Natural killer cell (primary cell): ENCODE measurements at regions not wholly inside any gene's neighbourhood (a gene's known extent, or its start where the extent isn't known, plus 50 kb on each side); places are given as distances from the start of the nearest gene placed in this dataset.

Experiments used
- ATAC-seq, 3 donors: fragments of 150-1000 bp in 2 of 3; fragments of 200-7000 bp in 1 of 3; cut with Tn5 transposase; 1 replicate in 1 of 3; 2 replicates in 2 of 3; pipeline ENCODE4 v1.10.0; 2021; ENCODE audit warnings: mild to moderate bottlenecking in 2 of 3, moderate library complexity in 2 of 3
- DNase-seq, 2 donors: peaks; one replicate each; pipeline versions ENCODE4 v3.0.0 to v3.0.0-alpha.2; 2013 to 2021; ENCODE audit warnings: mixed read lengths in 1 of 2
- H3K27ac ChIP-seq: one replicate; pipeline ENCODE4 v1.5.1; 2013; ENCODE audit warnings: mild to moderate bottlenecking, low read length
- H3K27me3 ChIP-seq: one replicate; pipeline ENCODE4 v1.6.1; 2013; ENCODE audit warnings: low read length; ENCODE audit not compliant: control insufficient read depth, insufficient read depth
- H3K36me3 ChIP-seq: one replicate; pipeline ENCODE4 v1.6.1; 2013; ENCODE audit warnings: low read length; ENCODE audit not compliant: control insufficient read depth, insufficient read depth
- H3K4me1 ChIP-seq: one replicate; pipeline ENCODE4 v1.6.1; 2013; ENCODE audit warnings: low read length; ENCODE audit not compliant: control insufficient read depth, insufficient read depth
- H3K4me3 ChIP-seq: one replicate; pipeline ENCODE4 v1.5.1; 2013; ENCODE audit warnings: low read length
- H3K9me3 ChIP-seq: one replicate; pipeline ENCODE4 v1.6.1; 2013; ENCODE audit warnings: low read length; ENCODE audit not compliant: control insufficient read depth, insufficient read depth
- H3K27ac Mint-ChIP-seq, 2 donors: one replicate each; pipeline ENCODE4 v1.8.0; 2022; ENCODE audit warnings: mild to moderate bottlenecking in 2 of 2, mixed read lengths in 2 of 2, moderate library complexity in 1 of 2
- H3K27me3 Mint-ChIP-seq, 2 donors: one replicate each; pipeline ENCODE4 v1.8.0; 2022; ENCODE audit warnings: low read depth in 2 of 2, mixed read lengths in 2 of 2
- H3K36me3 Mint-ChIP-seq: one replicate; pipeline ENCODE4 v1.8.0; 2022; ENCODE audit warnings: mixed read lengths
- H3K4me1 Mint-ChIP-seq, 2 donors: one replicate each; pipeline ENCODE4 v1.8.0; 2022; ENCODE audit warnings: mixed read lengths in 2 of 2
- H3K4me3 Mint-ChIP-seq: one replicate; pipeline ENCODE4 v1.8.0; 2022; ENCODE audit warnings: mild to moderate bottlenecking, moderate library complexity, mixed read lengths
- H3K9me3 Mint-ChIP-seq, 2 donors: one replicate each; pipeline ENCODE4 v1.8.0; 2022; ENCODE audit warnings: mixed read lengths in 2 of 2
- WGBS: methylation state at CpG from one replicate; pipeline ENCODE4 v1.1.7; 2013; ENCODE audit warnings: missing lambda C conversion rate; ENCODE audit not compliant: insufficient coverage; 5-methylcytosine and 5-hydroxymethylcytosine counted together
- intact Hi-C: fragments of 100-400 bp; cut with micrococcal nuclease; formaldehyde crosslinking; loops from one replicate; pipeline ENCODE4 v1.14.2; 2022
- TF ChIP-seq, protein P1 (sequence below): fragments of 200-600 bp; IDR thresholded peaks from one replicate; pipeline ENCODE4 v1.8.0; 2022; ENCODE audit warnings: antibody characterized with exemption

DNA sequence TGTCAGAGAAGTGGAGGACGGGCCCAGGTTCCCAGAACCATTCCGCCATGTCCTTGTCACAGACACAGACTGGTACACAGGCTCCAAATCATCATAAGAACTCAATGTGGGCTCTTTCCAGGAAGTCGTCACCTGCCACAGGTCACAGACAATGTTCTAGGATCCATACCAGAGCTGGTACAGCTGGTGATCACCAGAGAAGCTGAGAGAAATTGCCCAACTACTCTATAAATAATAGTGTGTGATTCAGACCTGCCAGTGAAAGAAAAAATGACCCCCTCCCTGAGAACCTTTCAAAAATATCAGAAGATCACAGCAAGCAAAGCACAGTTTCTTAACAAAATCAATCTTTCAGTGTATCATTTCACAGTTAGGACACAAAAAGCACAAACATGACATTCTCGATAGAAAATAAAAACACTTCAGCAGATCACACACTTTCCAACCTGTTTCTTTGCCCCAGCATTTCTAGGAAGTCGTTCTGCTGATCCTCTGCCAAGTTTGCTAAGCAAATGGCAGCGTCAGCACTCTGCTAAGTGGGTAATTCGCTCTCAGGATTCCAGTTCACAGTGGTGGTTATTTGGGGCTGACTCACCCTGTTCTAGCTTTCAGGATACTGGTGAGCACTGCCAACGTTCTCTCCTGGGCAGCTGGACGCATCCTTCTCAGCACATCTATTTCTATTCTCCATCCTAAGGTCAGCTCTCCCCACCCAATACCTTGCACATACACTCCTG lies 223.3 kb upstream of the SFSWAP start:
- intact Hi-C loops: no loop called here
- TF ChIP-seq, protein P1, sequence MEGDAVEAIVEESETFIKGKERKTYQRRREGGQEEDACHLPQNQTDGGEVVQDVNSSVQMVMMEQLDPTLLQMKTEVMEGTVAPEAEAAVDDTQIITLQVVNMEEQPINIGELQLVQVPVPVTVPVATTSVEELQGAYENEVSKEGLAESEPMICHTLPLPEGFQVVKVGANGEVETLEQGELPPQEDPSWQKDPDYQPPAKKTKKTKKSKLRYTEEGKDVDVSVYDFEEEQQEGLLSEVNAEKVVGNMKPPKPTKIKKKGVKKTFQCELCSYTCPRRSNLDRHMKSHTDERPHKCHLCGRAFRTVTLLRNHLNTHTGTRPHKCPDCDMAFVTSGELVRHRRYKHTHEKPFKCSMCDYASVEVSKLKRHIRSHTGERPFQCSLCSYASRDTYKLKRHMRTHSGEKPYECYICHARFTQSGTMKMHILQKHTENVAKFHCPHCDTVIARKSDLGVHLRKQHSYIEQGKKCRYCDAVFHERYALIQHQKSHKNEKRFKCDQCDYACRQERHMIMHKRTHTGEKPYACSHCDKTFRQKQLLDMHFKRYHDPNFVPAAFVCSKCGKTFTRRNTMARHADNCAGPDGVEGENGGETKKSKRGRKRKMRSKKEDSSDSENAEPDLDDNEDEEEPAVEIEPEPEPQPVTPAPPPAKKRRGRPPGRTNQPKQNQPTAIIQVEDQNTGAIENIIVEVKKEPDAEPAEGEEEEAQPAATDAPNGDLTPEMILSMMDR: no peak
- Histone ChIP-seq H3K4me1 (no peaks in the 10 kb centered on the region), H3K36me3 (no peaks in the 10 kb centered on the region), H3K9me3 (no peaks in the 10 kb centered on the region), H3K4me3 (no peak overlapping the region), H3K27ac (no peak overlapping the region), H3K27me3 (no peaks in the 10 kb centered on the region)
- Mint-ChIP-seq H3K27ac (no peak overlapping the region), H3K36me3 (no peaks in the 10 kb centered on the region), H3K4me3 (no peak overlapping the region), H3K4me1 (no peaks in the 10 kb centered on the region), H3K9me3 (no peaks in the 10 kb centered on the region), H3K27me3 (peaks cover 0 to 8% of the 10 kb centered on the region in 2 donors)
- no peak for ATAC-seq
- no peak for DNase-seq
- 44% methylated on average over 9 of the region's 9 CpGs for WGBS

DNA sequence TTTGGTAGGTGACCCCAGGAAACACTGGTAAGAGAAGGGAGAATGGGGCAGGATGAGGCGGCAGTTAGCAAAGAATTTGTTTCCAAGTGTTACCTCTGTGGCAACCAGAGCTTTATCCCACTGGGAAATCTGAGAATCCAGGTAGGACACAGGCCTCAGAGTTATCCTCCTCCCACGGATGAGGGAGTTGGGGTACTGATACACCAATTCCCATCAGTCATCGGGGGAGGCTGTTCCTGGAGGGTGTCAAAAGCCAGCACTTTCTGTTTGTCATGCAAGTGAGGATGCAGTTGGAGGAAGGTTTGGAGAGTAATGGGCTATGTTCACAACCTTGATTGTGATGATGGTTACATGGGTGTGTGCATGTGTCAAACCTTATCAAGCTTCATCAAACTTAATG lies 221.2 kb upstream of the SFSWAP start:
- Histone ChIP-seq H3K9me3 (no peaks in the 10 kb centered on the region), H3K4me1 (no peaks in the 10 kb centered on the region), H3K27me3 (no peaks in the 10 kb centered on the region), H3K4me3 (no peak overlapping the region), H3K27ac (no peak overlapping the region), H3K36me3 (no peaks in the 10 kb centered on the region)
- Mint-ChIP-seq H3K27ac (no peak overlapping the region), H3K9me3 (no peaks in the 10 kb centered on the region), H3K36me3 (no peaks in the 10 kb centered on the region), H3K27me3 (peaks cover 0 to 5% of the 10 kb centered on the region in 2 donors), H3K4me3 (no peak overlapping the region), H3K4me1 (no peaks in the 10 kb centered on the region)
- no peak for ATAC-seq
- DNase-seq: no peak
- intact Hi-C loops: no loop called here
- TF ChIP-seq, protein P1: no peak
- WGBS: 86% methylated on average over 3 of the region's 3 CpGs

DNA sequence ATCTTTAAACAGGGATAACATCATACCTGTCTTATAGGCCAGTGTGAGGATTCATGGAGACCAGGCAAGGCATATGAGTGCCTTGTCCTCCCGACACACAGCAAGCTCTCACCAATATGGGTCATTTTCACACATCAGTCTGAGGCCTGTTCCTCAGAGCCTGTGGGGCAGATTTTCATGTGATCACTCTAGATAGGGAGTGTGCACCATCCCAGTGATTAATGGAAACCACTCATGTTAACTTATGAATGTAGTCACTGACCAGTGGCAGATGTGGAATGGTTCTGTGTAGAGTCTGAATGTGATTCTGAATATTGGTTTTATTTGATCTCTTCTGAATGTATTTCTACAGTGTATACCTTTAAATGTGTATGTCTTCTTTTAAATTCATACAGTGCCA lies 219.7 kb upstream of the SFSWAP start:
- Histone ChIP-seq H3K9me3 (no peaks in the 10 kb centered on the region), H3K27ac (no peak overlapping the region), H3K4me1 (no peaks in the 10 kb centered on the region), H3K4me3 (no peak overlapping the region), H3K36me3 (no peaks in the 10 kb centered on the region), H3K27me3 (no peaks in the 10 kb centered on the region)
- no peak for DNase-seq
- intact Hi-C loops: no loop called here
- H3K27ac Mint-ChIP-seq: no peak overlapping the region
- no peaks in the 10 kb centered on the region for H3K4me1 Mint-ChIP-seq
- no peaks in the 10 kb centered on the region for H3K9me3 Mint-ChIP-seq
- no peaks in the 10 kb centered on the region for H3K36me3 Mint-ChIP-seq
- no peak overlapping the region for H3K4me3 Mint-ChIP-seq
- no peak for ATAC-seq
- TF ChIP-seq, protein P1: no peak
- H3K27me3 Mint-ChIP-seq: peaks cover 0 to 5% of the 10 kb centered on the region in 2 donors
- WGBS: 83% methylated on average over 1 of the region's 1 CpG

DNA sequence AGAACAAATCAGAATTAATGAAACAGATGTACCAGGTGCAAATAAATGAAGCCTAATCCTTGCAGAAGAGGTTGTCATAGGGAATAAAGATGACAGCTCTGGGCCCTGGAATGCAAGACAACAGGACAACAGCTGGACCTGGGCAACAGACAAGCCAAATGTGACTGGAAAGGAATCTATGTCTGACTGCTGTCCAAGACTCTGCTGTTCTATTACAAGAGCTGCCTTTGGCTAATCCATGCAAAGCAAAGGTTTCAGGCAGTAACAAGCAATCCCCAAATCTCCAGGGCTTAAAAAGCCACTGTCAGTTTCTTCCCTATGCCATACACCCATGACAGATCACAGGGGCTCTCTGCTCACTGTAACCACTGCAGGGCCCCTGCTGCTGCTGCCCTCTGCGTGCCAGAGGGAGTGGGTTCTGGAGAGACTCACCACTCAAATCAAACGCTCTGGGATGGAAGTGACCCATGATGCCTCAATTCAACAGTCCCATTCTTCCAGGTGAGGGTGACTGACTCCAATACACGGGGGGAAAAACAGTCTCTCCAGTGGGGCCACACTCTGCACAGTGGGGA lies 218.9 kb upstream of the SFSWAP start:
- Mint-ChIP-seq H3K4me3 (no peak overlapping the region), H3K27me3 (peaks cover 0 to 5% of the 10 kb centered on the region in 2 donors), H3K27ac (no peak overlapping the region), H3K36me3 (no peaks in the 10 kb centered on the region), H3K9me3 (no peaks in the 10 kb centered on the region), H3K4me1 (no peaks in the 10 kb centered on the region)
- Histone ChIP-seq H3K4me3 (no peak overlapping the region), H3K4me1 (no peaks in the 10 kb centered on the region), H3K27me3 (no peaks in the 10 kb centered on the region), H3K9me3 (no peaks in the 10 kb centered on the region), H3K27ac (no peak overlapping the region), H3K36me3 (no peaks in the 10 kb centered on the region)
- WGBS: 77% methylated on average over 3 of the region's 3 CpGs
- no peak for ATAC-seq
- intact Hi-C loops: no loop called here
- no peak for DNase-seq
- TF ChIP-seq, protein P1: no peak
